ENCODE measurements at regions not wholly inside any gene's neighbourhood (a gene's known extent, or its start where the extent isn't known, plus 50 kb on each side); places are given as distances from the start of the nearest gene placed in this dataset.

GRCh38 chr1:67987046-67987799 is 63.2 kb downstream of the DIRAS3 start (continued):
- TF ChIP-seq CTCF (IDR thresholded peaks at IDR 0.05 in 2 of 3, conservative IDR thresholded peaks at IDR 0.05 in 1 of 3; ENCODE audit: borderline replicate concordance in 1 of 3, insufficient read depth in 1 of 3, low read depth in 2 of 3, low read length in 2 of 3): no peak

GRCh38 chr1:67983867-67984266 is 66.6 kb downstream of the DIRAS3 start:
- DNase-seq (ENCODE audit: low read depth, low spot score): no peak
- Histone ChIP-seq H3K4me1 (ENCODE audit: control insufficient read depth in 1 of 2, insufficient read depth in 2 of 2, low read length in 2 of 2) (peaks cover 7 to 16% of the 10 kb centered on the region in 2 experiments), H4K20me1 (ENCODE audit: insufficient read depth) (no peaks in the 10 kb centered on the region), H2AFZ (ENCODE audit: low read depth, low read length, poor library complexity, severe bottlenecking) (no peak overlapping the region), H3K4me3 (replicated peaks in 1 of 2; ENCODE audit: low read depth in 1 of 2, low read length in 2 of 2) (no peak overlapping the region), H3K36me3 (ENCODE audit: control insufficient read depth in 1 of 2, insufficient read depth in 2 of 2, low read length in 2 of 2) (no peaks in the 10 kb centered on the region), H3K9me3 (ENCODE audit: control insufficient read depth in 1 of 2, insufficient read depth in 1 of 2, low read depth in 1 of 2, low read length in 2 of 2) (no peaks in the 10 kb centered on the region), H3K4me2 (ENCODE audit: low read length) (no peak overlapping the region), H3K9ac (ENCODE audit: low read length) (no peak overlapping the region), H3K79me2 (ENCODE audit: insufficient read depth, low read length) (no peaks in the 10 kb centered on the region), H3K27me3 (ENCODE audit: insufficient read depth, low read length) (no peaks in the 10 kb centered on the region), H3K27ac (ENCODE audit: low read depth, low read length) (no peak overlapping the region), H3K9me2 (ENCODE audit: insufficient read depth) (no peaks in the 10 kb centered on the region)
- ChIA-PET RAD21 (ENCODE audit: low non-redundant PET in 1 of 2, low total read pairs in 2 of 2, uncharacterized antibody in 2 of 2, unreplicated experiment in 2 of 2) (no interaction called here), POLR2A (no interaction called here), CTCF (no interaction called here)
- BruUV-seq (replicated peaks): no TSS peak
- TF ChIP-seq ZNF274 (IDR thresholded peaks at IDR 0.05; ENCODE audit: low read depth, low read length): no peak
- no peak for TF ChIP-seq ATF3 (IDR thresholded peaks at IDR 0.05)
- TF ChIP-seq SRF (IDR thresholded peaks at IDR 0.05; ENCODE audit: low read depth): no peak
- no peak for TF ChIP-seq MAX (IDR thresholded peaks at IDR 0.05)
- no peak for TF ChIP-seq EGR1 (IDR thresholded peaks at IDR 0.05; ENCODE audit: low read depth)
- no peak for TF ChIP-seq REST (IDR thresholded peaks at IDR 0.05; ENCODE audit: low read depth)
- no peak for TF ChIP-seq FOSL1 (IDR thresholded peaks at IDR 0.05; ENCODE audit: low read depth)
- no peak for TF ChIP-seq CTCF (IDR thresholded peaks at IDR 0.05 in 2 of 3, conservative IDR thresholded peaks at IDR 0.05 in 1 of 3; ENCODE audit: borderline replicate concordance in 1 of 3, insufficient read depth in 1 of 3, low read depth in 2 of 3, low read length in 2 of 3)
- TF ChIP-seq POLR2AphosphoS5 (IDR thresholded peaks at IDR 0.05; ENCODE audit: low read depth, low read length): no peak
- no peak for ATAC-seq
- intact Hi-C loops (cut with micrococcal nuclease): no loop called here
